ENCODE measurements at regions not wholly inside any gene's neighbourhood (a gene's known extent, or its start where the extent isn't known, plus 50 kb on each side); places are given as distances from the start of the nearest gene placed in this dataset.
A peak's percentile ranks its signal among the peaks of the same experiment; 100 is the strongest.

DNA sequence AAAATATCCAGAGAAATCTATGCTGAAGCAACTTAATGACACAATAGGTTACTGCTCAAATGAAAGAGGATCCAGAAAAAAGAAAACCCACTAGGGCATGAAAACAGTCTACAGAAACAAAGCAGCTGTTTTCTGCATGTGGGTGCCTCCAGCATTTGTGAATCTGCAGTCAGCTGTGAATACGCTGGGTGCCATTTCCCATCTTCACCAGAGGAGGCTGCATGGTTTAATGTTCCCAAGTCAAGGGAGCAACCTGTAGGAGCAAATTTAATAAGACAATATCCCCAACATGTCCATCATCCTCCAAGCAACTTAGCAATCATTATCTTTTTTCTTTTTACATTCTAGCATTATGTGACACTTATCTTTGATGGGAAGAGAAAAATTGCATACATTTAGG lies 396.6 kb downstream of the BRINP2 start:
- peak; percentile 3 for DNase-seq

DNA sequence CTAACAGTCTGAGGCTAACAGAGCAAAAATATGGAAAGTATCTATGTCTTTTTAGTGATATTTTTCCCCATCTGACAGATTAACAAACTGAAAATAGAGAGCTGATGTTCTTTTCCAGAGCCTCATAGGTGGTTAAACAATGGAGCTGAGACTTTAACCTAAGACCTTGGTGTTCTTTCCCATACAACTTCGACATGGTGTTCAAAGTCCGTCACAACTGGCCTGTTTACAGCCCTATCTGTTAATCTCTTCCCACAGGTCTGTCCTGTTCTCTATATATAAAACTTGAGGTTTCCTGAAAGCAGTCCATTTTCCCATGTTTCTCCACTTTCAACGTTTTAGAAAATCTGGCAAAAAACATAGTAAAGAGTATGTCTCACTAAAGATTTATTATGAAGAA lies 395.7 kb downstream of the BRINP2 start:
- DNase-seq: no peak

DNA sequence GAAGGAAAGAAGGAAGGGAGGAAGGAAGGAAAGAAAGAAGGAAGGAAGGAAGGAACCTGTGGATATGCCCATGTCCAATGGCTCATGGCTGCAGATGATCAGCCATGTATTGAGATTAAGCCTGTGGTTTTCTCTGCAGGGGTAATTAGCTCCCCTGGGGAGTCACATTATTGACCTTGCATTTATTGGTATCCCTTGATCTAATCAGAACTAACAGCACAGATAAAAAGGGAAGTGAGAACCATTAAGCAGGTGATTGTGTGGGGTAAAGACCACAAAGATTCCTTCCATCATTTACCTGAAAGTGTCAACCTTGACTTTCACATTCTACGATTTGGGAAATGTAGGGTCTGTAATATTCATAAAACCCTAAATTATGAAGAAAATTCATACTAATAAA lies 390.7 kb downstream of the BRINP2 start:
- DNase-seq: no peak

- DNase-seq: no peak
Measured at GRCh38 chr1:177558372-177558771, 387.6 kb downstream of the BRINP2 start.

- no peak for DNase-seq
Measured at GRCh38 chr1:177556163-177556562, 385.4 kb downstream of the BRINP2 start.

DNA sequence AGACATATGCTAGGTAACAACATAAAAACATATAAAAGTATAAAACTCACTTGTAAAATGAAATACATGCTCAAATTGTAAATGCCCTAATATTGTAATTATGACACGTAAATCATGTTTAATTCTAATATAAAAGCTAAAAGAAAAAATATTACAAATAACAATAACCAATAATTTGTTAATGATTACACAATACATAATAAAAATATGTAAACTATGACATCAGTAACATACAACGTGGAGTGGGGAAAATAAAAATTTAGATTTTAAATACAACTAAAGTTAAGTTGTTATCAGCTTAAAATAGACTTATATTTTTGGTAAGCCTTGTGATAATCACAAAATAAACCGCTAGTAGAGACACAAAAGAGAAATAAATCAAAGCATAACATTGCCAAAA lies 376.4 kb downstream of the BRINP2 start:
- no peak for DNase-seq

- no peak for DNase-seq
Measured at GRCh38 chr1:177546346-177546745, 375.6 kb downstream of the BRINP2 start.

GRCh38 chr1:177526201-177526600 lies 355.4 kb downstream of the BRINP2 start:
- DNase-seq: no peak

DNA sequence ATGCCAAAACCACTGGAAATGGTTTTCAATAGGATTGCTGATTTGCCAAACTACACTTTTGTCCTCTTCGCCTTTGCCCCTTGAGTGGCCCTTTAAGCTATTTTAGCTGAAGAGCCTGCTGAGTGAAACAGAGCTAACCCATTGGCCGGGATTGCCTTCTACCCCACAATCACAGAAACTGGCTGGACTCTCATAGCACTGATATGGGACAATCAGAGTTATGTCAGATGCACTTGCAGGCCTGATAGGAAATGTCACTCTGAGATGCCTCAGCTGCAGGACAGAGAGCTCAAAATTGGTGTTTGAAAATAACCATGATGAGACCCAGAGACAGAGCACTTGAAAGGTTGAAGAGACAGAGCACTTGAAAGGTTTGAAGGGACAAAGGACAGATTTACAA lies 354.4 kb downstream of the BRINP2 start:
- DNase-seq: no peak

- no peak for DNase-seq
Measured at GRCh38 chr1:177517546-177517945, 346.8 kb downstream of the BRINP2 start.

GRCh38 chr1:177514207-177514606 lies 343.4 kb downstream of the BRINP2 start:
- no peak for DNase-seq

DNA sequence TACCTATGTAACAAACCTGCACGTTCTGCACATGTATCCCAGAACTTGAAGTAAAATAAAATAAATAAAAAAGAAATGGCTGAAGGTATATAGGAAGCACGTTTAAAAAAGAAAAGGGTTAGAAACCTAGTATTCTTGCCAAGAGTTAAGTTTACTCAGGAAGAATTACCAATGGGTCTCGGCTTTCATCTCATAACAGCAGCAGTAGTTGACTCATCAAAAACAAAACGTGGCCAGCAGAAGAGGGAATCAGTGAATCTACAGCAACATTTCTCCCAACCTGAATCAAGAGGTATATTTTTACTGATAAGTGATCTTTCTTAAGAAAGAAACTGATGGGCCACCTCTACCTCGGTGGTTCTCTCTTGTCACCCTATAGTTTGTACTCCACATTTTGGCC lies 340.3 kb downstream of the BRINP2 start:
- DNase-seq: no peak

GRCh38 chr1:177505905-177506590 lies 335.3 kb downstream of the BRINP2 start:
- DNase-seq: no peak

DNA sequence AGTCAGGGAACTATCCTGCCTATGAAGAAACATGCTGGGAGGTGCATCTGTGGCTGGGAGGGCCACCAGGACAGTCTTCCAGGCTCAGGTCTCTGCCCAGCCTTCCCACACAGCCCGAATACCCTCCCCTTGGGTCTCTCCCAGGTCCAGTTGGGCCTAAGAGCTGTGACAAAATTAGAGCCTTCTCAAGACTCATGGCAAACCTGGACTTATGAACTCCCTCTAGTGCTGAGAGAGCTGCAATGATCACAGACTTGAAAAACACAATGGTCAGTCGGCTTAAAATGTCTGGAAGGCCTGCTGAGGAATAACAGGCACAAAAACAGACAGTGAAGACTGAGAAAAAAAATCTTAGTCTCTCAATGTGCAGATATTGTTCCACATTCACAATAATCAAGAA lies 325.1 kb downstream of the BRINP2 start:
- no peak for DNase-seq

- DNase-seq: no peak
Measured at GRCh38 chr1:177490786-177491185, 320.0 kb downstream of the BRINP2 start.

GRCh38 chr1:177490036-177490639 lies 319.4 kb downstream of the BRINP2 start:
- DNase-seq: no peak

DNA sequence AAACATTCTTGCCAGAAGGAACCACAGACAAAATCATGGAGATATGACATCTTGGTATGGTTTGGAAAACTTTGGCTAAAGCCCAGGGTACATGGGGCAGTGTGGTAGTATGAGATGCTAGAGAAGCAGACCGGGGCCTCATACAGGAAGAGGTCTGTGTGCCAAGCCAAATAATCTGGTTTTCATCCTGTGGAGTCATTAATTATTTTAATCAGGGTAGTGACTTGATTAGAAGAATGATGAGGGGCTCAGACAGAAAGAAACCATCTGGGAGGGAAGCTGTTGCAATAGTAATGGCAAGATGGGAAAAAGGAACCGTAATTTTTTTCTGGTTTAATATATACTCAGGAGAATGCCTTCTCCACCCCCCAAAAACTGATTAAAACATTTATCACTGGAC lies 318.0 kb downstream of the BRINP2 start:
- no peak for DNase-seq

- DNase-seq: no peak
Measured at GRCh38 chr1:177487481-177487880, 316.7 kb downstream of the BRINP2 start.

DNA sequence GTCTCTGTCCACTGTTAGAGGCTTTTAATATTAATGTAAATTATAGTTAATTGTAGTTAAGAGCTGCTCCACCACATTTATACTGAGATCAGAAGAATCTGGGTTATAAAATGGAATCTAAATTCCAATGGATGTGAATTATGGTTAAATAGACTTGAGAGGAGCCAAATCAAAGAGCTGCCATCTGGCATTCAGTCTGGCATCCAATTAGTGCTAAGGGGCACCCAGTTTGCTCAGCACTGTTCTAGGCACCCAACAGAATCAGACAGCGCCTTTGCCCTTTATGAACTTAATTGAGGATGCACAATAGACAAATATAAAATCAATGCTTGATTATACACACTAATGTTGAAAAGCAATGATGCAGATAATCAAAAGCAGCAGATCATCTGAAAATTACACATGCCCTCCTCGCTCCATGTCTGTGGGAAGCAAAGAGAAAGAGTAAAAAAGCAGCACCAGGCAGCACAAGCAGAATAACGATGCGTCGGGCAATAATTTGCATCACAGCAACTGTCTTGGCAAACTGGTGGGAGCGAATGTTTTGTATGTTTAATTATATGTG lies 310.1 kb downstream of the BRINP2 start:
- no peak for DNase-seq

GRCh38 chr1:177479600-177479999 lies 308.8 kb downstream of the BRINP2 start:
- DNase-seq: no peak

GRCh38 chr1:177476676-177477075 lies 305.9 kb downstream of the BRINP2 start:
- DNase-seq: no peak

DNA sequence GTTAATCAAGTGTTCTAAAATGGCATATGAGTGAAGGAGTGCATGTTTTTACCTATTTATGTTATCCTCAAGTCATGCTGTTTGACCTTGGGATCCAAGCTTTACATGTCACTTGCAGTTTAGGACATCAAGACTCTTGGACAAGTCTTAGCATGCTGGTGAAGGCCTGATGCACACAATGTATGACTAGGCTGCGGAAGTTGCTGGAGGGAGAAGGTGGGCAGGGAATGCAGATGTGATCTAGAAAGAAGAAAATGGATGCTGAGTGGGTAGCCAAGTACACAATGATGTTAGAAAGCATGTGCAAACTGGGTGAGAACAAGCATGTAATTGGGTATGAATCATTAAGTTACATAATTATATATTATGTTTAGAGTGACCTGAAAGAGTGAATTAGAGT lies 301.8 kb downstream of the BRINP2 start:
- DNase-seq: no peak

DNA sequence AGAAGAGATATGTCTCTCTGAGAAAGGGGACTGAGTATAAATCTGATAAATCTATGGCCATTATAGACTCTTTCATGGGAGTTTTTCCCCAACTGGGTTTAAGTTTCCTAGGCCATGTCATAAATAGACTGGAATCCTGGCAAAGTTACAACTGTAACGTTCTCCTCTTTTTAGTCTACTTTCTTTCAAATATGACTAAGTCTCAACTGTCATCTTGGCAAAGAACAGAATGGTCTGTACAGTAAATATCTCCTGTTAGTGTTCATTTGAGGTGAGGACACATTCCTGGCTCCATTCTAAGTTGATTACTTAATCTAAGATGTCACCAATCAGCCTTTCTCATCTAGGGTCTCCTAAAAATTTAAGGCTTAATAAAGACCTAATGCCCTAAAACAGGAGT lies 300.5 kb downstream of the BRINP2 start:
- DNase-seq: no peak

GRCh38 chr1:177469519-177469918 lies 298.8 kb downstream of the BRINP2 start:
- DNase-seq: no peak

DNA sequence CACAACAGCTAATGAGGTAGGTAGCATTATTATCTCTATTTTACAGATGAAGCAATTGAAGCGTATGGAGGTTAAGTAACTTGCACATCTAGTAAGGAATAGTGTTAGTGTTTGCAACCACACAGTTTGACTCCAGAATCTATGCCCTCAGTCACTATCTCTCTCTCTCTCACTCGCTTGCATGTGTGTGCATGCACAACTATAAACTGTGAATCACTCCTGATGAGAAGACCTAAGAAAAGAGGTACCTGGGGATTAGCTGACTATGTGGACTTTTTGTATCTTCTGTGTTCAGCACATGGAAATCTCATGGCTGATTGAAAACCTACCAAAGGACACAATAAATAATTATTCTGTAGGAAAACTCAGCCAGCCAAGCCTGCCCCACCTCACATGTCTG lies 295.5 kb downstream of the BRINP2 start:
- no peak for DNase-seq
